Nephron progenitor cell (in vitro differentiated cells): ENCODE measurements at regions not wholly inside any gene's neighbourhood (a gene's known extent, or its start where the extent isn't known, plus 50 kb on each side); places are given as distances from the start of the nearest gene placed in this dataset.

Source experiments
- DNase-seq: peaks from one replicate; pipeline ENCODE4 v3.0.0; 2021
- H3K27ac Mint-ChIP-seq: 2 replicates; pipeline ENCODE4 v1.8.0; 2021; ENCODE audit warnings: mild to moderate bottlenecking, moderate library complexity, mixed read lengths
- H3K27me3 Mint-ChIP-seq: 2 replicates; pipeline ENCODE4 v1.8.0; 2021; ENCODE audit warnings: mild to moderate bottlenecking, low read depth, mixed read lengths; ENCODE audit not compliant: poor library complexity
- H3K36me3 Mint-ChIP-seq: 2 replicates; pipeline ENCODE4 v1.8.0; 2021; ENCODE audit warnings: low read depth, mixed read lengths
- H3K4me1 Mint-ChIP-seq: 2 replicates; pipeline ENCODE4 v1.8.0; 2021; ENCODE audit warnings: mixed read lengths
- H3K4me3 Mint-ChIP-seq: 2 replicates; pipeline ENCODE4 v1.8.0; 2021; ENCODE audit warnings: mild to moderate bottlenecking, moderate library complexity, mixed read lengths
- H3K9me3 Mint-ChIP-seq: 2 replicates; pipeline ENCODE4 v1.8.0; 2021; ENCODE audit warnings: mild to moderate bottlenecking, moderate library complexity, mixed read lengths
- TF ChIP-seq, protein P1 (sequence below): fragments of 200-600 bp; sonication (generic); IDR thresholded peaks from 2 replicates; pipeline ENCODE4 v1.5.0; 2021; ENCODE audit warnings: antibody characterized with exemption

DNA sequence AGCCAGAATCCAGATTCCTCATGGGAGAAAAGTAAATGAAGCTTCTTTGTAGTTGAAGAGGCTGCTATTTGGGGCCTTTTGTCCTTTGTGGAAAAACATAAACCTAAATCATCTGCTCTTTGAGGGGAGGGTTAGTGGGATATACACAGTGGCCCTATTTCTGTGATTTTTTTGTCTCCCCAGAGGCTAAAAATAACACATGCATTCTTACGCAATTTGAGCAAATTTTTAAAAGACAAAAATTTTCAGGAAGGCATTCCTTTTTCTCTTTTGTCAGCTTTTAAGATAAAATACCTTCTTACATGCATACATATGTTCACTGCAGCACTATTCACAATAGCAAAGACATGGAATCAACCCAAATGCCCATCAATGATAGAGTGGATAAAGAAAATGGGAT lies 165.5 kb downstream of the AXIN2 start:
- no peak overlapping the region for H3K27ac Mint-ChIP-seq
- H3K27me3 Mint-ChIP-seq, result peaks cover 3% of the 10 kb centered on the region
- peaks cover 17% of the 10 kb centered on the region for H3K4me1 Mint-ChIP-seq
- H3K4me3 Mint-ChIP-seq, result no peak overlapping the region
- H3K9me3 Mint-ChIP-seq, result no peaks in the 10 kb centered on the region
- TF ChIP-seq, protein P1, sequence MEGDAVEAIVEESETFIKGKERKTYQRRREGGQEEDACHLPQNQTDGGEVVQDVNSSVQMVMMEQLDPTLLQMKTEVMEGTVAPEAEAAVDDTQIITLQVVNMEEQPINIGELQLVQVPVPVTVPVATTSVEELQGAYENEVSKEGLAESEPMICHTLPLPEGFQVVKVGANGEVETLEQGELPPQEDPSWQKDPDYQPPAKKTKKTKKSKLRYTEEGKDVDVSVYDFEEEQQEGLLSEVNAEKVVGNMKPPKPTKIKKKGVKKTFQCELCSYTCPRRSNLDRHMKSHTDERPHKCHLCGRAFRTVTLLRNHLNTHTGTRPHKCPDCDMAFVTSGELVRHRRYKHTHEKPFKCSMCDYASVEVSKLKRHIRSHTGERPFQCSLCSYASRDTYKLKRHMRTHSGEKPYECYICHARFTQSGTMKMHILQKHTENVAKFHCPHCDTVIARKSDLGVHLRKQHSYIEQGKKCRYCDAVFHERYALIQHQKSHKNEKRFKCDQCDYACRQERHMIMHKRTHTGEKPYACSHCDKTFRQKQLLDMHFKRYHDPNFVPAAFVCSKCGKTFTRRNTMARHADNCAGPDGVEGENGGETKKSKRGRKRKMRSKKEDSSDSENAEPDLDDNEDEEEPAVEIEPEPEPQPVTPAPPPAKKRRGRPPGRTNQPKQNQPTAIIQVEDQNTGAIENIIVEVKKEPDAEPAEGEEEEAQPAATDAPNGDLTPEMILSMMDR, result no peak
- DNase-seq, result no peak
- H3K36me3 Mint-ChIP-seq, result no peaks in the 10 kb centered on the region

GRCh38 chr17:65394811-65395472 lies 166.5 kb downstream of the AXIN2 start:
- H3K36me3 Mint-ChIP-seq, result no peaks in the 10 kb centered on the region
- H3K27me3 Mint-ChIP-seq, result peaks cover 3% of the 10 kb centered on the region
- DNase-seq, result no peak
- no peak overlapping the region for H3K27ac Mint-ChIP-seq
- H3K4me1 Mint-ChIP-seq, result peaks cover 12% of the 10 kb centered on the region
- no peaks in the 10 kb centered on the region for H3K9me3 Mint-ChIP-seq
- TF ChIP-seq, protein P1, result no peak
- no peak overlapping the region for H3K4me3 Mint-ChIP-seq

DNA sequence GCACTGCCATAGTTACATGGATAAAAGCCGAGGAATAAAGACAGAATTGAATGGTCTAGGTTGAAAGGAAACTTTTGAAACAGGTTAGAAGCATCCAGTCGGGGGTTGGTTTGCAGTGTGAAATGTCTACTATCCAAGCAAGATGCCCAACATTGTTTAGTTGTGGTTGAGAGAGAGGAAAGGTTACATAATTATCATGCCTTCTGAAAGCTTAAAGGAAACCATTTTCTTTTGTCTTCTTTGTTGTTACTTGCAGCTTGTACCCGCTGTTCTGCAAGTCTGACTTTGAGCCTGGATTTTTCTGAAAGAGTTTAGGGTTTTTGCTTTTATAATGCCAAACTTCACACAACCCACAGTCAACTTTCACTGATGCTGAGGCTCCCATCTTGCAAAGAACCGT lies 167.9 kb downstream of the AXIN2 start:
- Mint-ChIP-seq H3K4me3 (no peak overlapping the region), H3K27ac (no peak overlapping the region), H3K27me3 (peaks cover 3% of the 10 kb centered on the region), H3K36me3 (no peaks in the 10 kb centered on the region), H3K4me1 (peaks cover 26% of the 10 kb centered on the region), H3K9me3 (no peaks in the 10 kb centered on the region)
- DNase-seq, result no peak
- TF ChIP-seq, protein P1, result no peak

DNA sequence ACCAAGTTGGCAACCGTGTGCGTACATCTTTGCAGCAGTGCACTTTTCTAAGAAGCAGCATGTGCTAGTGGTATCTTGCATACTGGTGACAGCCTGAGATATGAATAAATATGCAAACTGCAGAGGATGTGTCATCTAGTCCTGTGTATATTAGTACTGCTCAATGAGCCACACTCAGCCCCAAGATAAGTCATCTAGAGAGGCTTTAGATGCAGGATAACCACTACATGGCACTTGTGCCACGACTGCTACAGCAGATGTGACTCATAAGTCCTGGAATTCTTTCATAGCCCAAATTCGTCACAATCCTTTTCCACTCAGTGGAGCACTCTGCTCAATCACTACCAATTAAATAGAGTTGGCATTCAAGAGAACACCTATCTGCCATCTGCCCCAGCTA lies 171.5 kb downstream of the AXIN2 start:
- H3K4me1 Mint-ChIP-seq, result peaks cover 38% of the 10 kb centered on the region
- TF ChIP-seq, protein P1, result no peak
- H3K36me3 Mint-ChIP-seq, result no peaks in the 10 kb centered on the region
- H3K27ac Mint-ChIP-seq, result no peak overlapping the region
- H3K27me3 Mint-ChIP-seq, result peaks cover 16% of the 10 kb centered on the region
- no peaks in the 10 kb centered on the region for H3K9me3 Mint-ChIP-seq
- no peak overlapping the region for H3K4me3 Mint-ChIP-seq
- no peak for DNase-seq

DNA sequence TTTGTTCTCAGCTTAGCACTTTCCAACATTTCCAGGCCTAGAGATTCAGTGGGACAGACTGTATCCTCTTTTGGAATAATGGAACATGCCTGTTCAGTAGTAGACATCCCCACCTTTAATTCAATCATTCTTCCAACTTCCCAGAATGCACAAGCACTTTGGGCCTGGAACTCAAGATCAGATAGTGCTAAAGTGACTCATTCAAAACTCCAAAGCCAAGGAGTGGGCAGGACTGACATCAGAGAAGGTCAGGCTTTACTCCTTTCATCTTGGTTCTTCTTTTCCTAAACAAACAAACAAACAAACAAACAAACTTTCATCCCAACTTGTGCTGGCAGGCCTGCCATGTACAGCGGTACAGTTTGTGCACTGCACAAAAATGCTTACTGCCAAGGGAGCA lies 172.0 kb downstream of the AXIN2 start:
- H3K4me1 Mint-ChIP-seq, result peaks cover 38% of the 10 kb centered on the region
- no peaks in the 10 kb centered on the region for H3K36me3 Mint-ChIP-seq
- peak overlapping the region; percentile 66 for H3K27ac Mint-ChIP-seq
- H3K9me3 Mint-ChIP-seq, result no peaks in the 10 kb centered on the region
- no peak overlapping the region for H3K4me3 Mint-ChIP-seq
- TF ChIP-seq, protein P1, result no peak
- peaks cover 16% of the 10 kb centered on the region for H3K27me3 Mint-ChIP-seq
- DNase-seq, result no peak

DNA sequence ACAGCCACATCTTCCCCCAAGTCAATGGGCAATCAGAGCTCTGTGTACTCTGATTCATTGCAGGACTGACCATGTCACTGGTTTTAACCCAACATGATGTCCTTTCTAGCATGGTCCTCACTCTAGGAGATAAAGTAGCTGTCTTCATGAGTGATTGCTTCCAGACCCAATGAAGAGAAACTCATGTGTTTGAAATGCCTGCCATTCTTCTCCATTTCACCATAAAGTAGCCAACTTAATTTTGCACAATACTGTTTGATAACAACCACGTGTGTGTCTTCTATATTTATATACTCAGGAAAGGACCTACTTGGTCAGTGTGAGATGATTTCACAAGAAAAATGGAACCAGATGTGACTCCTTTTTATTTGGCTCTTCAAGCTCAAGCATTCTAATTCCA lies 172.5 kb downstream of the AXIN2 start:
- Mint-ChIP-seq H3K9me3 (no peaks in the 10 kb centered on the region), H3K4me1 (peaks cover 36% of the 10 kb centered on the region), H3K4me3 (no peak overlapping the region), H3K36me3 (no peaks in the 10 kb centered on the region), H3K27ac (peak overlapping the region; percentile 66), H3K27me3 (peaks cover 15% of the 10 kb centered on the region)
- TF ChIP-seq, protein P1, result no peak
- DNase-seq, result no peak
